CD4-positive, alpha-beta T cell (primary cell): ENCODE measurements at regions not wholly inside any gene's neighbourhood (a gene's known extent, or its start where the extent isn't known, plus 50 kb on each side); places are given as distances from the start of the nearest gene placed in this dataset.

ENCODE experiments used
- ATAC-seq: fragments of 200-7000 bp; cut with Tn5 transposase; one replicate; pipeline ENCODE4 v1.10.0; 2022; ENCODE audit warnings: mild to moderate bottlenecking; ENCODE audit not compliant: poor library complexity
- CTCF ChIA-PET: fragments of 350-600 bp; sonication (Branson Sonifier 250); formaldehyde crosslinking; loops from one replicate; lab custom pipeline; 2021; ENCODE audit warnings: antibody characterized with exemption, inconsistent platforms; lab: Charles Lee
- POLR2A ChIA-PET: fragments of 350-600 bp; sonication (Branson Sonifier 250); formaldehyde crosslinking; loops from one replicate; lab custom pipeline; 2021; ENCODE audit warnings: antibody characterized with exemption, inconsistent platforms; lab: Charles Lee
- DNase-seq, 14 experiments: peaks; one replicate each; pipeline ENCODE4 v3.0.0-alpha.2; 2013 to 2020; ENCODE audit warnings: mixed read lengths in 2 of 14
- H3K27ac ChIP-seq, 2 donors: one replicate each; pipeline versions ENCODE4 v1.5.1 to v1.7.0; 2013; ENCODE audit warnings: low read length in 2 of 2, low read depth in 1 of 2, mild to moderate bottlenecking in 1 of 2
- H3K27me3 ChIP-seq, 2 experiments: 1 replicate in 1 of 2; 2 replicates in 1 of 2; pipeline versions ENCODE4 v1.6.1 to v1.7.0; 2013; ENCODE audit warnings: low read length in 2 of 2, control low read depth in 1 of 2, mild to moderate bottlenecking in 1 of 2, moderate library complexity in 1 of 2; ENCODE audit not compliant: insufficient read depth in 2 of 2, control insufficient read depth in 1 of 2
- H3K36me3 ChIP-seq: one replicate; pipeline ENCODE4 v1.6.1; 2013; ENCODE audit warnings: low read length, control low read depth; ENCODE audit not compliant: insufficient read depth
- H3K4me1 ChIP-seq: one replicate; pipeline ENCODE4 v1.6.1; 2013; ENCODE audit warnings: low read length, control low read depth; ENCODE audit not compliant: insufficient read depth
- H3K4me3 ChIP-seq: one replicate; pipeline ENCODE4 v1.5.1; 2013; ENCODE audit warnings: mild to moderate bottlenecking, low read length, moderate library complexity
- H3K9me3 ChIP-seq, 2 experiments: 1 replicate in 1 of 2; 2 replicates in 1 of 2; pipeline versions ENCODE4 v1.6.1 to v1.7.0; 2013; ENCODE audit warnings: low read length in 2 of 2, mild to moderate bottlenecking in 2 of 2, control low read depth in 1 of 2, moderate library complexity in 1 of 2; ENCODE audit not compliant: control insufficient read depth in 1 of 2, insufficient read depth in 1 of 2
- H3K27ac Mint-ChIP-seq: one replicate; pipeline ENCODE4 v1.8.0; 2020; ENCODE audit warnings: mixed read lengths
- H3K27me3 Mint-ChIP-seq: one replicate; pipeline ENCODE4 v1.8.0; 2021; ENCODE audit warnings: mixed read lengths
- H3K36me3 Mint-ChIP-seq: one replicate; pipeline ENCODE4 v1.8.0; 2021; ENCODE audit warnings: low read depth, mixed read lengths
- H3K4me1 Mint-ChIP-seq: one replicate; pipeline ENCODE4 v1.8.0; 2021; ENCODE audit warnings: low read depth, mixed read lengths
- H3K4me3 Mint-ChIP-seq: one replicate; pipeline ENCODE4 v1.8.0; 2020; ENCODE audit warnings: mild to moderate bottlenecking, mixed read lengths
- H3K9me3 Mint-ChIP-seq: one replicate; pipeline ENCODE4 v1.8.0; 2020; ENCODE audit warnings: mixed read lengths
- CTCF ChIP-seq: fragments of 200-600 bp; IDR thresholded peaks from one replicate; pipeline ENCODE4 v1.8.0; 2022; ENCODE audit warnings: antibody characterized with exemption, mild to moderate bottlenecking
- intact Hi-C, 2 experiments: fragments of 100-400 bp; cut with DNase I in 1 of 2; cut with micrococcal nuclease in 1 of 2; formaldehyde crosslinking; loops; one replicate each; pipeline versions ENCODE4 v1.15.1 to v1.9.0; 2023 to 2025; cut with DNase I, micrococcal nuclease

- Mint-ChIP-seq H3K4me3 (no peak overlapping the region), H3K27ac (no peak overlapping the region), H3K4me1 (no peaks in the 10 kb centered on the region), H3K36me3 (no peaks in the 10 kb centered on the region), H3K27me3 (no peaks in the 10 kb centered on the region), H3K9me3 (peaks cover 3% of the 10 kb centered on the region)
- intact Hi-C loops, result no loop called here
- CTCF ChIA-PET, result no interaction called here
- no peaks in the 10 kb centered on the region for H3K4me1 ChIP-seq
- ATAC-seq (no peak), DNase-seq (no peak)
- no peaks in the 10 kb centered on the region for H3K36me3 ChIP-seq
- no peak for TF ChIP-seq CTCF
- H3K27me3 ChIP-seq, result no peaks in the 10 kb centered on the region
- H3K27ac ChIP-seq, result no peak overlapping the region
- POLR2A ChIA-PET, result no interaction called here
- no peak overlapping the region for H3K4me3 ChIP-seq
- peaks cover 0 to 6% of the 10 kb centered on the region in 2 experiments for H3K9me3 ChIP-seq
Observed at GRCh38 chr11:30683176-30683575, 97.0 kb upstream of the MPPED2 start.

GRCh38 chr11:30666817-30667216, 80.7 kb upstream of the MPPED2 start:
- intact Hi-C loops, result no loop called here
- POLR2A ChIA-PET, result no interaction called here
- Histone ChIP-seq H3K27me3 (no peaks in the 10 kb centered on the region), H3K4me1 (no peaks in the 10 kb centered on the region), H3K4me3 (no peak overlapping the region), H3K9me3 (no peaks in the 10 kb centered on the region), H3K27ac (no peak overlapping the region), H3K36me3 (no peaks in the 10 kb centered on the region)
- DNase-seq, result no peak
- Mint-ChIP-seq H3K4me3 (no peak overlapping the region), H3K36me3 (no peaks in the 10 kb centered on the region), H3K4me1 (no peaks in the 10 kb centered on the region), H3K27ac (no peak overlapping the region), H3K27me3 (no peaks in the 10 kb centered on the region), H3K9me3 (no peaks in the 10 kb centered on the region)
- TF ChIP-seq CTCF, result no peak
- CTCF ChIA-PET, result no interaction called here
- ATAC-seq, result no peak

GRCh38 chr11:30665067-30665466, 78.9 kb upstream of the MPPED2 start:
- Histone ChIP-seq H3K36me3 (no peaks in the 10 kb centered on the region), H3K9me3 (no peaks in the 10 kb centered on the region), H3K27ac (no peak overlapping the region), H3K4me3 (no peak overlapping the region), H3K27me3 (no peaks in the 10 kb centered on the region), H3K4me1 (no peaks in the 10 kb centered on the region)
- no peaks in the 10 kb centered on the region for H3K4me1 Mint-ChIP-seq
- H3K4me3 Mint-ChIP-seq, result no peak overlapping the region
- POLR2A ChIA-PET, result no interaction called here
- DNase-seq, result no peak
- H3K9me3 Mint-ChIP-seq, result no peaks in the 10 kb centered on the region
- CTCF ChIA-PET, result no interaction called here
- no peaks in the 10 kb centered on the region for H3K27me3 Mint-ChIP-seq
- no peak for TF ChIP-seq CTCF
- no peaks in the 10 kb centered on the region for H3K36me3 Mint-ChIP-seq
- no peak overlapping the region for H3K27ac Mint-ChIP-seq
- ATAC-seq, result no peak
- intact Hi-C loops, result no loop called here
